ENCODE measurements at regions not wholly inside any gene's neighbourhood (a gene's known extent, or its start where the extent isn't known, plus 50 kb on each side); places are given as distances from the start of the nearest gene placed in this dataset.

DNA sequence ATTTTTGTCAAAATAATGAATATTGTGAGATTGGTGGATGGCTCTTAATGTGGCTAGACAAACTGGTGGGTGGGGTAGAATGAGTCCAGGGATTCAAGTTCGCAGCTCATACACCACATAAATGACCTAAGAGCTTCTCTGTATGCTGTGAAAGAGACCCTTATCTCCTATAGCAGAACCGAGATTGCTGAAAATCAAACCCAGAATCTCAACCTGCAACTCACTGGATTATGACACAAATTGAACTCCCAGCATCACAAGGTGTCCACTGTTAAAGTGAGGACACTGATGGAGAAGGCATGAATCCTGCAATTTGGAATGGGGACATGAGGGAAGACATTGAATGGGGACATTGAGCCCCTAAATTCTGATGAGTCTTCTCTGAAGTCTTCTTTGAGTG lies 51.3 kb upstream of the CNKSR3 start:
- ATAC-seq (ENCODE audit: low read depth in 2 of 2) (no peak), DNase-seq (no peak)
- Mint-ChIP-seq H3K4me3 (no peak overlapping the region), H3K27ac (no peak overlapping the region), H3K27me3 (peaks cover 5 to 19% (median 8%) of the 10 kb centered on the region in 3 donors), H3K36me3 (no peaks in the 10 kb centered on the region), H3K9me3 (peaks cover 0 to 4% (median 0%) of the 10 kb centered on the region in 7 donors), H3K4me1 (no peaks in the 10 kb centered on the region)

DNA sequence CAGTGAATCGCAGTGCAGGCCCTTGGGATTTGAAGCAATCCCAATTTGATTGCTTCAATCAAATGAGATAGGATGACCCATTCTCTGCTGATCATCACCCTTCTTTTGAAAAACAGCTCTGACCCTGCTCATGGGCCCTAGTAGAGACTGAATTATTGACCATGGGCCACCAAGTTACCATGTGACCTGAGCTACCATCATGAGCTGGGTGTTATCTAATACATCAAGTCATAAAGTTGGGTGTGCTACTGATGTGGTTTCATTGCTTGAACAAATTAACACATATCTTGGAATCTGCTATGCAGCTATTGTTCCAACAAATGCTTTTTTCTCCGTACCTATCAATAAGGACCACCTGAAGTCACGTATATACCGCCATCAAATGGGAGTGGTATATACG lies 54.8 kb upstream of the CNKSR3 start:
- DNase-seq: no peak
- peaks cover 0 to 3% (median 0%) of the 10 kb centered on the region in 7 donors for H3K9me3 Mint-ChIP-seq
- H3K4me1 Mint-ChIP-seq: no peaks in the 10 kb centered on the region
- peaks cover 5 to 14% (median 9%) of the 10 kb centered on the region in 3 donors for H3K27me3 Mint-ChIP-seq
- H3K36me3 Mint-ChIP-seq: no peaks in the 10 kb centered on the region
- H3K4me3 Mint-ChIP-seq: no peak overlapping the region
- H3K27ac Mint-ChIP-seq: no peak overlapping the region
- ATAC-seq (ENCODE audit: low read depth in 2 of 2): no peak

DNA sequence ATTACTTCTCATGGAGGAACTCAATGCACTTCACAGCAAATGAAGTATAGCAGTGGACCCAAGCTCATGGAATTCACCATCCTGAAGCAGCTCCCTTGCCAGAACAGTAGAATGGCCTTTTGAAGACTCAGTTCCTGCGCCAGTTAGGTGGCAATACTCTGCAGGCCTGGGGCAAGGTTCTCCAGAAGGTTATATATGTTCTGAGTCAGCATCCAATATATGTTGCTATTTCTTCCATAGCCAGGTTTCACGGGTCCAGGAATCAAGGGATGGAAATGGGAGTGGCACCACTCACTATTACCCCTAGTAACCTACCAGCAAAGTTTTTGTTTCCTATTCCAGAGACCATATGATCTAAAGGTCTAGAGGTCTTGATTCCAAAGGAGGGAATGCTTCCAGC lies 56.4 kb upstream of the CNKSR3 start:
- Mint-ChIP-seq H3K27me3 (peaks cover 0 to 10% (median 5%) of the 10 kb centered on the region in 3 donors), H3K9me3 (peaks cover 0 to 2% (median 0%) of the 10 kb centered on the region in 7 donors), H3K4me3 (no peak overlapping the region), H3K4me1 (no peaks in the 10 kb centered on the region), H3K27ac (no peak overlapping the region), H3K36me3 (no peaks in the 10 kb centered on the region)
- DNase-seq (no peak), ATAC-seq (ENCODE audit: low read depth in 2 of 2) (no peak)

DNA sequence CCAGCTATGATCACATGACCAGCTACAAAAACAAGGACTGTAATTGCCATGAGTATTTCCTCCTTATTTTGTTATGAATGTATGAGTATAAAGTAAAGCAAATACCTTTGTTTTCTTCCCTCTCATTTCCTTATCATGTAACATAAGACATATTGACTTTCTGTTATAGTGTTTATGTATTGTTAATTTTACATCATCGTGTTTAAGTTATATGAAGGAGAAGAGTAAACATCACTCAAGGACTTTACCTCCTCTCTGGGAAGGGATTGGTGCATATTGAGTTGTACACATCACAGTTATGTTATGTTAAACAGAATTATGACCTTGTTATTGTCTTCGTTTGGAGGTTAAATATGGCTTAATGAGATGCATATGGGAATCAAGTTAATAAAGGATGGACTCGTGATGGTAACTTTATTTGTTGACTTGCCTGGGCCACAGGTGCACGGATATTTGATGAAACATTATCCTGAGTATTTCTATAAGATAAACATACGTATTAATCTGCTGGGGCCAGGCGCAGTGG lies 57.3 kb upstream of the CNKSR3 start:
- Mint-ChIP-seq H3K27me3 (peaks cover 0 to 7% (median 0%) of the 10 kb centered on the region in 3 donors), H3K36me3 (no peaks in the 10 kb centered on the region), H3K9me3 (peaks cover 0 to 2% (median 0%) of the 10 kb centered on the region in 7 donors), H3K27ac (no peak overlapping the region), H3K4me3 (no peak overlapping the region), H3K4me1 (no peaks in the 10 kb centered on the region)
- DNase-seq (no peak), ATAC-seq (ENCODE audit: low read depth in 2 of 2) (no peak)

DNA sequence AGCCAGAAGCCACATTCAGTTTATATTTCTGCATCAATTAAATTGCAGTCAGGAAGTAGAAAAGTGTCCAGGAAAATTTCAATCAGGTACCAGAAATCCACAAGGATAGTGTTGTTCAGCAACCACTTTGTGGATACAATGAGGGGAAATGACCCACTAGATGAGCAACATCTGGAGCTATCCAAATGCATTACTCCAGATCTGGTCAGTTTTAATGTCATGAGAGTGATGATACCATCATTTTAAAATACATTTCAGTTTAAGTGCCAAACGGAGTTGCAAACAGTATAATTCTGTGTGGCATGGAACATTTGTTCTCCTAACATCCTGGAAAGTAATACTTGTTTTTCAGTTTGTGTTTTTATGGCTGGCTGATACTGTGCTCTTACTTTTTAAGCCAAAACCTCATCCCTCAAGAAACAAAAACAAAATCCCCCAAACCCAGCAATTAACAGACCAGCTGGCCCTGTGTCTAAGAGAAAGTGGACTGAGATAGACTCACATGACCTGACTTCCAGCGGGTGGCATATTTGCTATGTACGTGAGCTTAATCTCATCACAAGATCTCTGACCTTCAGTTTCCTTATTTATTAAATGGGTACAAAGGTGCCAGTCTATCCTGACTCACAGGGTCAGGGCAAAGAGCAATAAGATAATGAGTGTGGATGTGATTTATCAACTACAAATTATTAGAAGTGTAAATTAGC lies 58.8 kb upstream of the CNKSR3 start:
- Mint-ChIP-seq H3K27me3 (peaks cover 0 to 7% (median 0%) of the 10 kb centered on the region in 3 donors), H3K36me3 (no peaks in the 10 kb centered on the region), H3K9me3 (peaks cover 0 to 2% (median 0%) of the 10 kb centered on the region in 7 donors), H3K4me1 (no peaks in the 10 kb centered on the region), H3K27ac (no peak overlapping the region), H3K4me3 (no peak overlapping the region)
- ATAC-seq (ENCODE audit: low read depth in 2 of 2): no peak
- no peak for DNase-seq

DNA sequence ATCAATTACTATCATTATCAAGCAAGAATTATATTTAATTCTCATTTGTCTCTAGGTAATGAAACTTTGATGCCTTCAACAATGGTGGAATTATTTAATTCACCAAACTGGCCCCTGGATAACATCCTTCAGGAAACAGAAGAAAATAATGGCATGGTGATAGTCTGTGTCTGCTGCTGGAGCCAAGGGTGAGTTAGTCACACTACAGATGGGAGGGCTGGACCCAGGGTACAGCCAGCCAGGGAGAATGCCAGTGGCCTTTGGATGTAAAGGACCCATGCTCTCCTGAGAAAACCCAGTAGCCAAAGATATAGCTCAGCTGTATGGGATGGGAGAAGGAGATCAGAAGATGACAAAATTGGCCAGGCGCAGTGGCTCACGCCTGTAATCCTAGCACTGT lies 60.0 kb upstream of the CNKSR3 start:
- no peaks in the 10 kb centered on the region for H3K4me1 Mint-ChIP-seq
- no peak for DNase-seq
- peaks cover 0 to 7% (median 0%) of the 10 kb centered on the region in 3 donors for H3K27me3 Mint-ChIP-seq
- no peak for ATAC-seq (ENCODE audit: low read depth in 2 of 2)
- no peaks in the 10 kb centered on the region for H3K36me3 Mint-ChIP-seq
- no peak overlapping the region for H3K27ac Mint-ChIP-seq
- peaks cover 0 to 2% (median 0%) of the 10 kb centered on the region in 7 donors for H3K9me3 Mint-ChIP-seq
- H3K4me3 Mint-ChIP-seq: no peak overlapping the region

DNA sequence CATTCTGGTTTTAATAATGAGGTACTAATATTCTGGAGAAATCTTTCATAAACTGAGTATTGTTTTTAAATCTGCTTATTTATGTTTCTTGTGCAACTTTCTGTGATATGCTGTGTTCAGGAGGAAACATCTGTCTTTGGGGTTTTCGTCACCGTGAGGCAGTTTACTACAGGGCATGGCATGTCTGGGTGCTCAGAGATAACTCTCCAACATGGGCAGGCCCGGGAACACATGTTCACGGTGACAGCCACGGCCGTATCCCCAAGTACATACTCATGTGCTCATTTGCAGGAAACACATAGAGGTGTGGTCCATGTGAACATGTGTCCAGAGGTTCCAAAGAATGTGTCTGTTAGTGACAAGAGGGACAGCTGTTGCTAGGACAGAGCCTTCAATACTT lies 62.1 kb upstream of the CNKSR3 start:
- H3K27ac Mint-ChIP-seq: no peak overlapping the region
- H3K36me3 Mint-ChIP-seq: no peaks in the 10 kb centered on the region
- H3K9me3 Mint-ChIP-seq: peaks cover 0 to 3% (median 2%) of the 10 kb centered on the region in 7 donors
- peaks cover 0 to 8% (median 5%) of the 10 kb centered on the region in 3 donors for H3K27me3 Mint-ChIP-seq
- ATAC-seq (ENCODE audit: low read depth in 2 of 2) (no peak), DNase-seq (no peak)
- no peaks in the 10 kb centered on the region for H3K4me1 Mint-ChIP-seq
- no peak overlapping the region for H3K4me3 Mint-ChIP-seq

DNA sequence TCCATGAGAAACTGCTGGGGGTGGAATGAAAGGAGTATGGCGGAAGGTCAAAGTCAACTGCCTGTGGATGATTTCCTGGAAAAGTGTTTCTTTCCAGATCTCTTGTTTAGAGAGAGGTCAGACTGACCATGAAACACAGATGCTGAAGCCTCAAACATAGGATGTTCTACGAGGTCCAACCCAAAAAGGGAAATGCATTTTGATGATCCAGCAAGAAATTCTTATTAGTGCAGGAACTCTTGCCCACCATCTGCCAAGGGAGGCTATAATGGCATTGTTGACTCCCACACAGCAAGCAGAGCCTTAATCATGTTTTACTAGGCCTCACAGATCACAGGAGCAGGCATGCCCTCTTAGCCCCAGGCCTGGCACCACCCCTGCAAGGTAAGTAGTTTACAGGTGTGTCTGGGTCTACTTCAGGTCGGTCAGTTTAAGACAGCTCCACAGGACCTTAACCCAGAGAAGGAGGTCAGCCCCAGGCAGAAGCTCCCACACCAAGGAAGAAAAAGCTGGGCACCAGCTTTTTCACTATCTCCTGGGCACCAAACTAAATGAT lies 67.6 kb upstream of the CNKSR3 start:
- ATAC-seq (ENCODE audit: low read depth in 2 of 2): no peak
- Mint-ChIP-seq H3K4me1 (no peaks in the 10 kb centered on the region), H3K27ac (no peak overlapping the region), H3K4me3 (no peak overlapping the region), H3K9me3 (peaks cover 8 to 10% (median 10%) of the 10 kb centered on the region in 7 donors), H3K27me3 (peaks cover 0 to 5% (median 4%) of the 10 kb centered on the region in 3 donors), H3K36me3 (peaks cover 0 to 12% of the 10 kb centered on the region in 2 donors)
- DNase-seq: no peak

DNA sequence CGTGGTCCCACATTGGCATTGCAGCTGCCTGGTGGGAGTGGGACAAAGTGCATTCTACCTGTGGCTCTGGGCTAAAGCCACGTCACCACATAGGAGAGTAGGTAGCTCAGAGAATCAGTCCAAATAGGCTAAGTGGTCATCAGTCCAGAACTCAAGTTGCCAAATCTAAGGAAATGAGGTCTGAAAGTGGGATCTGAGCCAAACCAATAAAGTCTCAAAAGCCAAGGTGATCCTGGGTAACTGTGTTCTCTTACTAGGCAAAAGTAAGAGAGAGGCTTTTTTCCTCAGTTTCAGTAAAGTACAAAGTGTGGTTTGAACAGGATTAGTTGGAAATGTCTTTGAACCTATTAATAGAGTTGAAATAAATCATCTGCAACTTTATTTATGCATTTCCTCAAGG lies 68.6 kb upstream of the CNKSR3 start:
- DNase-seq: no peak
- Mint-ChIP-seq H3K36me3 (peaks cover 0 to 12% of the 10 kb centered on the region in 2 donors), H3K4me1 (no peaks in the 10 kb centered on the region), H3K27me3 (peaks cover 0 to 5% (median 4%) of the 10 kb centered on the region in 3 donors), H3K9me3 (peaks cover 8 to 10% (median 10%) of the 10 kb centered on the region in 7 donors), H3K4me3 (no peak overlapping the region), H3K27ac (no peak overlapping the region)
- ATAC-seq (ENCODE audit: low read depth in 2 of 2): no peak

DNA sequence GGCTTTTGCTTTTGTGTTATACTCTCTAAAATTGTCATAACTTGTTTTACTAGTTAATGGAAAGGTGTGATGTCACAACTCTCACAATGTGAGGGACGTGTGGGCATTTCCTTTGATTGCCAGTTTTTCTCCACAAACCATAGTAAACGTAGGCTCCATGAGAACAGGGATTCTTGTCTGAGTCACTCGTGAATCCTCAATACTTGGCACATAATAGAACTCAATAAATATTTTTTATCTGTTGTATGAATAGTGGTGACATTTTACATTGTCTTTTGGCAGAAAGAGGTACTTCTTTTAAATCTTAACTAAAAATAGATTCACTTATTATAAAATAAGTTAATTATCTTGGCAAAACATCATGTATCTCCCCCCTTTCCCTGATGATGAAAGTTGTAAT lies 69.0 kb upstream of the CNKSR3 start:
- no peak for ATAC-seq (ENCODE audit: low read depth in 2 of 2)
- Mint-ChIP-seq H3K27me3 (peaks cover 0 to 5% (median 4%) of the 10 kb centered on the region in 3 donors), H3K27ac (no peak overlapping the region), H3K4me1 (no peaks in the 10 kb centered on the region), H3K36me3 (peaks cover 0 to 12% of the 10 kb centered on the region in 2 donors), H3K4me3 (no peak overlapping the region), H3K9me3 (peaks cover 8 to 10% (median 10%) of the 10 kb centered on the region in 7 donors)
- no peak for DNase-seq

DNA sequence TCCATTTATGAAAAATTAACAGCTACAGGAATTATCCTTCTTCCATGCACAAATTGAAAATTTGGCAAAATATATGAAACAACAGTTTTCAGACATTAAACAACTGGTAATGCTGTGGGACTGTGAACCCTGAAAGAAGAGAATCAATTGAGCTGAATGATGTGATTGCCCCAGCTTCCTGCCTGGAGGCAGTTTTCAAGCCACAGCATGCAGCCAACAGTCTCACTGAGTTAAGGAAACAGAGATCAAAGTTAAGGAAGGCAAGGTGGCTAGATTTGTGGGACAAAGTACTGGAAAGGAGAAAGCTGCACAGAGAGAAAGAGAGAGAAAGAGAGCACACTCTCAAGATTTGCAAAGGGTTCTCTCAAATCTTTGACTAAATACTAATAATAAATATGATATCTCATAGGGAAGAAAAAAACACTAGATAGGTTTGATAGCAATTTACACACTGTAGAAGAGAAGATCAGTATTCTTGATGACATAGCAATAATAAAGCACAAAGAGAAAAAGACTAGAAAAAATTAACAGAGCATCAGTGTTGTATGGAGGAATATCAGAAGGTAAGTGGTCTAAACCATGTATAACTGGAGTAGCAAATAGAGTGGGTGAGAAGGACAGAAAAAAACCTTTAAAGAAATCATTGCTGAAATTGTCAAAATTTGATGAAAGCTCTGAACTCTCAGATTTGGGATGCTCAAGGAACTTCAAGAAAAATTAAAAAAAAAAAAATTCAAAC lies 70.1 kb upstream of the CNKSR3 start:
- H3K36me3 Mint-ChIP-seq: peaks cover 0 to 12% of the 10 kb centered on the region in 2 donors
- no peak overlapping the region for H3K4me3 Mint-ChIP-seq
- H3K27me3 Mint-ChIP-seq: peaks cover 0 to 5% (median 4%) of the 10 kb centered on the region in 3 donors
- ATAC-seq (ENCODE audit: low read depth in 2 of 2) (no peak), DNase-seq (no peak)
- H3K9me3 Mint-ChIP-seq: peaks cover 8 to 10% (median 10%) of the 10 kb centered on the region in 7 donors
- no peaks in the 10 kb centered on the region for H3K4me1 Mint-ChIP-seq
- H3K27ac Mint-ChIP-seq: no peak overlapping the region

DNA sequence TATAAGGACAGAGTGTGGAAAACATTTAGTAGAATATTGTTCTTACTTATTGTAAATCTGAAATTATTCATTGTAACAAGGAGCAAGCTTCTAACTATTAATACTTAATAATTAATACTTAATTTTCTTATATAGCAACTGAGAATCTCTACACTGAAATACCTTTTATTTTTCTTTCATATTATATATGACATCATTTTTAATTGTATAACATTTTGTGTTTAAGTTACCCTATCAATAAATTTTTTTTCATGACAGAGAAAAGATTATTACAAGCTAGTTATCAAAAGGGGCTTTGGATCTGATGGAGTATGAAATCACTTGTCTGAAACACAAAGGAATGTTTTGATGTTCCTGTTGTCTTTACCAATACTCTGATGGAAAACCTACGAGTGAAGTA lies 72.2 kb upstream of the CNKSR3 start:
- no peak for ATAC-seq (ENCODE audit: low read depth in 2 of 2)
- no peaks in the 10 kb centered on the region for H3K4me1 Mint-ChIP-seq
- H3K27me3 Mint-ChIP-seq: peaks cover 0 to 8% (median 5%) of the 10 kb centered on the region in 3 donors
- DNase-seq: no peak
- H3K9me3 Mint-ChIP-seq: peaks cover 6 to 10% (median 8%) of the 10 kb centered on the region in 7 donors
- H3K27ac Mint-ChIP-seq: no peak overlapping the region
- H3K4me3 Mint-ChIP-seq: no peak overlapping the region
- H3K36me3 Mint-ChIP-seq: peaks cover 0 to 12% of the 10 kb centered on the region in 2 donors

DNA sequence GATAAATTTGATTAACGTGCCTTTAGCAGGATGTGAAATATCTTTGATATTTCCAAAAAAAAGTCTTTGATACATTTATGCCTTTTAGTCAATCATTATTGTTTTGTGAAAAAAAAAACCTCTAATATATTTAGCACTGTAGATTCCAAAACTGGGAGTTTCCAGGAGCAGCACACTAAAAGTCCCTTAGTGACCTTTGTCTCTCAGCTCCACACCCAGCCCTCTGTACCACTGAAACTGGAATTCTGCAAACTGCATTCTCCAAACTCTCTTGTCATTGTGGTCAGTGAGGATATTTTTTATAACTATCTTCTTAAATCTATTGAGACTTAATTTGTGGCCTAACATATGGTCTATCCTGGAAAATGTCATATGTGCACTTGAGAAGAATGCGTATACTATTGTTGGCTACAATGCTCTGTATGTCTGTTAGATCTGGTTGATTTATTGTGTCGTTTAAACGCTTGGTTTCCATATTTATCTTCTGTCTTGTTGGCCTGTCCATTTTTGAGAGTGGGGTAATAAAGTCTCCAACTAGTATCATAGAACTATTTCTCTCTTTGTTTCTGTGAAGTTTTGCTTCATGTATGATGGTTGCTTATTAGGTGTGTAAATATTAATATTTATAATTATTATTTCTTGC lies 73.2 kb upstream of the CNKSR3 start:
- H3K9me3 Mint-ChIP-seq: peaks cover 6 to 10% (median 8%) of the 10 kb centered on the region in 7 donors
- no peak overlapping the region for H3K4me3 Mint-ChIP-seq
- H3K4me1 Mint-ChIP-seq: no peaks in the 10 kb centered on the region
- H3K36me3 Mint-ChIP-seq: peaks cover 0 to 12% of the 10 kb centered on the region in 2 donors
- peaks cover 0 to 8% (median 3%) of the 10 kb centered on the region in 3 donors for H3K27me3 Mint-ChIP-seq
- no peak overlapping the region for H3K27ac Mint-ChIP-seq
- DNase-seq: no peak
- ATAC-seq (ENCODE audit: low read depth in 2 of 2): no peak
